CD4-positive, CD25-positive, alpha-beta regulatory T cell (primary cell): ENCODE measurements at regions not wholly inside any gene's neighbourhood (a gene's known extent, or its start where the extent isn't known, plus 50 kb on each side); places are given as distances from the start of the nearest gene placed in this dataset.
"Not testable (repeated sequence)": the region's sequence is repeated elsewhere in the genome, so short reads cannot be mapped to it uniquely, and the experiment has no call there.

Experiments
- ATAC-seq, 2 donors: fragments of 150-1000 bp; cut with Tn5 transposase; one replicate each; pipeline ENCODE4 v1.10.0; 2021; ENCODE audit warnings: low read depth in 2 of 2, moderate number of reproducible peaks in 2 of 2, moderate library complexity in 1 of 2
- DNase-seq, 3 donors: peaks; one replicate each; pipeline versions ENCODE4 v3.0.0 to v3.0.0-alpha.2; 2012 to 2022; ENCODE audit warnings: mixed read lengths in 1 of 3
- H3K27ac ChIP-seq: one replicate; pipeline ENCODE4 v1.7.0; 2013; ENCODE audit warnings: mild to moderate bottlenecking, low read length; ENCODE audit not compliant: insufficient read depth, poor library complexity, severe bottlenecking
- H3K27me3 ChIP-seq: one replicate; pipeline ENCODE4 v1.7.0; 2013; ENCODE audit warnings: low read length; ENCODE audit not compliant: control insufficient read depth, insufficient read depth
- H3K36me3 ChIP-seq: one replicate; pipeline ENCODE4 v1.7.0; 2013; ENCODE audit warnings: mild to moderate bottlenecking, low read length, moderate library complexity; ENCODE audit not compliant: control insufficient read depth, insufficient read depth
- H3K4me1 ChIP-seq: 2 replicates; pipeline ENCODE4 v1.7.0; 2013; ENCODE audit warnings: mild to moderate bottlenecking, low read length; ENCODE audit not compliant: insufficient read depth, control insufficient read depth, poor library complexity, severe bottlenecking
- H3K4me3 ChIP-seq: one replicate; pipeline ENCODE4 v1.7.0; 2013; ENCODE audit warnings: low read depth, mild to moderate bottlenecking, low read length, moderate library complexity
- H3K9me3 ChIP-seq, 2 experiments: 1 replicate in 1 of 2; 2 replicates in 1 of 2; pipeline ENCODE4 v1.7.0; 2013; ENCODE audit warnings: low read length in 2 of 2, mild to moderate bottlenecking in 1 of 2, moderate library complexity in 1 of 2; ENCODE audit not compliant: control insufficient read depth in 2 of 2
- H3K27ac Mint-ChIP-seq, 3 donors: one replicate each; pipeline ENCODE4 v1.8.0; 2020 to 2022; ENCODE audit warnings: mild to moderate bottlenecking in 3 of 3, mixed read lengths in 3 of 3, moderate library complexity in 2 of 3
- H3K27me3 Mint-ChIP-seq: one replicate; pipeline ENCODE4 v1.8.0; 2022; ENCODE audit warnings: mild to moderate bottlenecking, mixed read lengths
- H3K36me3 Mint-ChIP-seq: one replicate; pipeline ENCODE4 v1.8.0; 2020; ENCODE audit warnings: mixed read lengths
- H3K4me1 Mint-ChIP-seq, 4 donors: one replicate each; pipeline ENCODE4 v1.8.0; 2020 to 2022; ENCODE audit warnings: mixed read lengths in 4 of 4, mild to moderate bottlenecking in 1 of 4
- H3K4me3 Mint-ChIP-seq, 4 donors: one replicate each; pipeline ENCODE4 v1.8.0; 2020 to 2022; ENCODE audit warnings: mild to moderate bottlenecking in 4 of 4, mixed read lengths in 4 of 4, moderate library complexity in 3 of 4
- H3K9me3 Mint-ChIP-seq, 7 donors: one replicate each; pipeline ENCODE4 v1.8.0; 2020 to 2022; ENCODE audit warnings: mixed read lengths in 7 of 7, mild to moderate bottlenecking in 3 of 7, moderate library complexity in 2 of 7

GRCh38 chr16:21520134-21521047, 79.0 kb upstream of the METTL9 start:
- not testable (repeated sequence) for H3K36me3 ChIP-seq, H3K9me3 Mint-ChIP-seq, H3K27me3 Mint-ChIP-seq, H3K27me3 ChIP-seq, H3K9me3 ChIP-seq, H3K4me3 ChIP-seq, H3K36me3 Mint-ChIP-seq
- Mint-ChIP-seq H3K4me1 (peaks cover 5 to 35% (median 19%) of the 10 kb centered on the region in 4 donors), H3K4me3 (peak overlapping the region; percentile 92 to 98 (median 96)), H3K27ac (peak overlapping the region; percentile 82 to 99 (median 96))
- ATAC-seq (peak; percentile 86 to 87), DNase-seq (peak; percentile 96 to 99 (median 98))
- peak overlapping the region; percentile 94 for H3K27ac ChIP-seq
- H3K4me1 ChIP-seq, result peaks cover 19% of the 10 kb centered on the region

- H3K27ac ChIP-seq, H3K36me3 ChIP-seq, ATAC-seq, H3K27me3 Mint-ChIP-seq, DNase-seq, H3K9me3 ChIP-seq, H3K27me3 ChIP-seq, H3K9me3 Mint-ChIP-seq, H3K36me3 Mint-ChIP-seq, H3K4me3 ChIP-seq: not testable (repeated sequence)
- Mint-ChIP-seq H3K4me3 (peak overlapping the region in 3 of 4 donors; percentile 49 to 73 (median 62)), H3K4me1 (peaks cover under 1 to 29% (median 14%) of the 10 kb centered on the region in 4 donors), H3K27ac (peak overlapping the region in 1 of 3 donors; percentile 42)
- peaks cover 14% of the 10 kb centered on the region for H3K4me1 ChIP-seq
These were observed 78.4 kb upstream of the METTL9 start for GRCh38 chr16:21521048-21521389.

- peak overlapping the region in 2 of 3 donors; percentile 38 to 42 for H3K27ac Mint-ChIP-seq
- H3K9me3 Mint-ChIP-seq, H3K4me1 ChIP-seq, H3K36me3 Mint-ChIP-seq, H3K9me3 ChIP-seq, H3K27ac ChIP-seq, H3K36me3 ChIP-seq, DNase-seq, ATAC-seq, H3K27me3 Mint-ChIP-seq, H3K4me3 ChIP-seq, H3K27me3 ChIP-seq: not testable (repeated sequence)
- H3K4me3 Mint-ChIP-seq, result peak overlapping the region; percentile 7 to 82 (median 71)
- H3K4me1 Mint-ChIP-seq, result peaks cover 0 to 25% (median 11%) of the 10 kb centered on the region in 4 donors
These were observed 77.8 kb upstream of the METTL9 start for GRCh38 chr16:21521390-21522143.

GRCh38 chr16:21522846-21523245, 76.5 kb upstream of the METTL9 start:
- not testable (repeated sequence) for H3K27me3 ChIP-seq, H3K27ac Mint-ChIP-seq, H3K9me3 Mint-ChIP-seq, H3K36me3 ChIP-seq, DNase-seq, H3K9me3 ChIP-seq, H3K27ac ChIP-seq, ATAC-seq, H3K4me3 ChIP-seq, H3K36me3 Mint-ChIP-seq, H3K27me3 Mint-ChIP-seq, H3K4me1 ChIP-seq
- peaks cover 0 to 16% (median 10%) of the 10 kb centered on the region in 4 donors for H3K4me1 Mint-ChIP-seq
- H3K4me3 Mint-ChIP-seq, result peak overlapping the region in 2 of 4 donors; percentile 5 to 71

- H3K4me3 ChIP-seq, result no peak overlapping the region
- no peak for DNase-seq
These were observed 75.8 kb upstream of the METTL9 start for GRCh38 chr16:21523411-21524067.

GRCh38 chr16:21524068-21524751, 75.2 kb upstream of the METTL9 start:
- Mint-ChIP-seq H3K9me3 (no peaks in the 10 kb centered on the region), H3K4me1 (peaks cover 0 to 5% (median 1%) of the 10 kb centered on the region in 4 donors), H3K36me3 (no peaks in the 10 kb centered on the region), H3K4me3 (no peak overlapping the region), H3K27ac (no peak overlapping the region), H3K27me3 (peaks cover 8% of the 10 kb centered on the region)
- H3K36me3 ChIP-seq, result no peaks in the 10 kb centered on the region
- no peak overlapping the region for H3K27ac ChIP-seq
- H3K9me3 ChIP-seq, result no peaks in the 10 kb centered on the region
- DNase-seq (no peak), ATAC-seq (no peak)
- no peaks in the 10 kb centered on the region for H3K4me1 ChIP-seq
- H3K27me3 ChIP-seq, result no peaks in the 10 kb centered on the region
- H3K4me3 ChIP-seq, result no peak overlapping the region

More at GRCh38 chr16:21523411-21524067, 75.8 kb upstream of the METTL9 start:
- Histone ChIP-seq H3K4me1 (peaks cover 1% of the 10 kb centered on the region), H3K27ac (no peak overlapping the region), H3K36me3 (no peaks in the 10 kb centered on the region), H3K27me3 (no peaks in the 10 kb centered on the region), H3K9me3 (no peaks in the 10 kb centered on the region)
- Mint-ChIP-seq H3K36me3 (no peaks in the 10 kb centered on the region), H3K27me3 (peaks cover 8% of the 10 kb centered on the region), H3K27ac (no peak overlapping the region), H3K4me3 (peak overlapping the region in 1 of 4 donors; percentile 71), H3K9me3 (no peaks in the 10 kb centered on the region), H3K4me1 (peaks cover 0 to 9% (median 4%) of the 10 kb centered on the region in 4 donors)
- ATAC-seq, result no peak

- not testable (repeated sequence) for H3K36me3 ChIP-seq, ATAC-seq, H3K4me1 ChIP-seq, DNase-seq, H3K27me3 ChIP-seq, H3K4me3 ChIP-seq, H3K27ac ChIP-seq, H3K9me3 Mint-ChIP-seq, H3K36me3 Mint-ChIP-seq, H3K4me1 Mint-ChIP-seq, H3K9me3 ChIP-seq, H3K27ac Mint-ChIP-seq, H3K4me3 Mint-ChIP-seq, H3K27me3 Mint-ChIP-seq
These were observed 74.7 kb upstream of the METTL9 start for GRCh38 chr16:21524752-21525028.
